COLO668 (cell line): ENCODE measurements at regions not wholly inside any gene's neighbourhood (a gene's known extent, or its start where the extent isn't known, plus 50 kb on each side); places are given as distances from the start of the nearest gene placed in this dataset.
"Not testable (repeated sequence)": the region's sequence is repeated elsewhere in the genome, so short reads cannot be mapped to it uniquely, and the experiment has no call there.

ENCODE experiments used
- DNase-seq: peaks from one replicate; lab custom pipeline; 2025; ENCODE audit not compliant: unreplicated experiment; lab: John Stamatoyannopoulos, UW

DNA sequence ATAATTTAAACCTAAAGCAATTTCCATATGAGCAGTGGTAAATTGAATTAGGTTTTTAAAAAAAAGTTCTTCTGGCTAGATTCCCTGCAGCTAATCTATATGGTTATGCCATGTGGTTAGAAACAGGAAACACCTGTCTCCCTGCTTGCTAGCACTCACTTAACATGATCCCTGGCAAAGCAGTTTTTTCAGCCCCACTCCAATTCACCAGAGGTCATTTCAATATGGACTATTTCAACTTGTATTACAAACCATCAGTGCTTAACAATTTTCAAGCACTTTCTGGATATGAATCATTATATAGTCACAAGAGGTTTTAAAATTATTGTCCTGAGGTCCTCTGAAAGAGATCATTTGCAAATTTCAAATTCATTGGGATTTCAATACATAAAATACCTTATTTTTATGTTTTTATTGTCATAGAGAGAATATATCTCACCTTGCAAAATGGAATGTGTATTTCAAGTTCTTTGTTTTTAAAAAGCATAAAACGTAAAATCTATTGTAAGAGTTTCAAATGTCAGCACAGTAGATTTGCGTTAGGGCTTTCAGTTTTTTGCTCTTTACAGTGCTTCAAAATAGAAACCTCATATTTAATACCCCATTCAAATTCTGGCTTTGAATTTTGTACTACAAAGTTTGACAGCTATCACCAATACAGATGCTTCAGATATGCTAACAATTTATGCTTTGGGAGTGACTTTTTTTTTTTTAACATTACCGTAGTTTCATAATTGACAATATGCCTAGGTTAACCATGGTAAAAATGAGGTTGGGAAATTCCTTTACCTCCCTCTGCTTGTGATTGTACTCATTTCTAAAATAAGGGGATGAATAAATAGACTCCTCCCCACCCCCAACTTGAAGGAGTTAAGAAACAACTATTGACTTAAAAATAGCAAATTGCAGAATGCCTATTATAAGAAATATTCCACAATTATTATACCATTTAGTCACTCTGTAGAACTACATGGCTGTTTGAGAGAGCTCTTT, 117.5 kb upstream of the HGF start:
- peak; percentile 29 for DNase-seq

DNA sequence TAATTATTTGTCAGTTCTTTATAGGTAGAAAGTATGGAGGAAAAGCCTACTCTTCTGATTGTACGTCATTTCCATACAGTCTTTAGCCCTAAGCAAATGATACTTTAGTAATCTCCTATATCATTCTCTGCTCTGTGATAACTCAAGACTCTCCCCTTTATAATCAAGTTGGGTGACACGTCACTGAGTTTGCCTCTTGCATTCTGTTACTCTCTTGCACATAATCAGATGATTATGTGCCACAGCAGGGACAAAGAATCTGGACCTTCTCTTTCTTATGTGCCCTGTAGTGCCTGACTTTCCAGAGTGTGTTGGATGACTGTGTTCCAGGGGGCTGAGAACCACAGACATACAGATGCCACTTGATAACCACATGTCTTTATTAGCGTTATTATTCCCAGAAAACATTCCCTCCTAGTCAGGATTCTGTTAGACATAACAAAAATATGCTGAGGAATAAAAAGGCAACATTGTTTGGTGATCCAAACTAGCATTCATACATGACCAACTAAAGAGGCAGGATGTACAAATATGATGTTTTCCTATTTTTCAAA, 116.4 kb upstream of the HGF start:
- no peak for DNase-seq

GRCh38 chr7:81884817-81885216, 115.0 kb upstream of the HGF start:
- DNase-seq, result no peak

DNA sequence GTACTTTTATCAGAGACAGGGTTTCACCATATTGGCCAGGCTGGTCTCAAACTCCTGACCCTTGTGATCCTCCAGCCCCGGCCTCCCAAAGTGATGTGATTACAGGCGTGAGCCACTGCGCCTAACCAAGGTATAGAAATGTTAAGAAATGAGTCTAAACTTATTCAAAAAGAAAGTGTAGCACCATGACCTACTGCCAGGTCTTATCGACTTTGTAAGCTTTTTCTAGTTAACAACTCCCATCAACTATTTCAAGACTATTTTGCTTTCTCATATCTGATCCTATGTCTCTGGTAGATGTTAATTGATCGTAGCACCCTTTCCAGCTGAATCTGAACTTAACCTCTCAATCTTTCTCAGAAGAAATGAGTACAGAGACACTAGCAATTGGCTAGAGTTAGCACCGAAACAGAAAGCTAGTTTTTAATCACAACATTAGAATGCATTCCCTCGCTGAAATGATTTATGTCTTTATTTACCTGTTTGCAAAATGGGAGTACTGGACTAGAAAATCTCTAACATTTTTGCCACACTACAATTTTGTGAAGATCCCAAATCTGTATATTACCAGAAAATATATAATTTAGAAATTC, 114.0 kb upstream of the HGF start:
- no peak for DNase-seq

GRCh38 chr7:81882086-81882485, 112.2 kb upstream of the HGF start:
- DNase-seq, result no peak

GRCh38 chr7:81877890-81878289, 108.0 kb upstream of the HGF start:
- no peak for DNase-seq

- DNase-seq, result no peak
Measured at GRCh38 chr7:81873559-81873958, 103.7 kb upstream of the HGF start.

DNA sequence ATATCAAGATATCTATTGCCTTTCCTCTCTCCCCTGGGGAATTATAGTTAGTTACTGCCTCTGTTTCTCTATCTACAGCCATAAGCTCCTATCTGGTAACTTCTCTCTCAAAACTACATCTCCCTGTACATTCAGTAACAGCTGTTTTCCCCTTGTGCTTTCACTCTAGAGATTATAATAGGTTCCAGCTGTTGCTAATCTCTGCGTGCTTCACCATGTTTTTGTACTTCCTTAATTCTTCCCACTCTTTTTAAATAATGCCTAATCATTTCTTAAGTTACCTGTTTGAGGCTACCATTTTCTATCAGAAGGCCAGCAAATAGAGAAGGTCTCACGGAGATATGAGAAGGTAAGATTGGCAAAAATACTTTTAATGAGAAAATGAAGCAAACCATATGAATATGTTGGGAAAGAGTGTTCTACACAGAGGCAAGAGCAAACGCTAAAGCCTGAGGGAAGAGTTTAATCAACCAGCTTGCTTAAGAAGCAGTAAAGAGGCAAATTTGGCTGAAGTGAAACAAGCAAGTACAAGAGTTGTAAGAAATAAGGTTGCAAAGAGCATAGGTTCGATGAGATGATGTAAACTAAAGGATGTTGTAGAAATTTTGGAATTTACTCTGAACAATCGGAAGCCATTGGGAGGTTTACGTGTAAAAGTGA, 101.9 kb upstream of the HGF start:
- DNase-seq, result no peak

DNA sequence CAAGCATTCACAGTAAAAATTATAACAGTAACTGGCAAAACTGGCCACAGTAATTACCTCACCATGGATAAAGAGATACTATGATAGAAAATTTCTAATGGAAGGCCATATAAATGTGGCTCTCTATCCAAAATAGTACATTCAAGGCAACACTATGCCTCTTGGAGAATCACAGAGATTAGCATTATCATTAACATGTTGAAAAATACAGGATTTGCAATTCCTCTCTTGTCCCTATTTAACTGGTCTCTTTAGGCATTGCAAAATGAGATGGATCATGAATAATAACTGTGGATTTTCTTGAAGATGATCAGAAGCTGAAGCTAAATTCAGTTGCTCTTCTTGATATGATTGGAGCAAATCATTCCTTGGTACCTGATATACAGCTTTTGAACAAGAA, 100.8 kb upstream of the HGF start:
- DNase-seq, result no peak

DNA sequence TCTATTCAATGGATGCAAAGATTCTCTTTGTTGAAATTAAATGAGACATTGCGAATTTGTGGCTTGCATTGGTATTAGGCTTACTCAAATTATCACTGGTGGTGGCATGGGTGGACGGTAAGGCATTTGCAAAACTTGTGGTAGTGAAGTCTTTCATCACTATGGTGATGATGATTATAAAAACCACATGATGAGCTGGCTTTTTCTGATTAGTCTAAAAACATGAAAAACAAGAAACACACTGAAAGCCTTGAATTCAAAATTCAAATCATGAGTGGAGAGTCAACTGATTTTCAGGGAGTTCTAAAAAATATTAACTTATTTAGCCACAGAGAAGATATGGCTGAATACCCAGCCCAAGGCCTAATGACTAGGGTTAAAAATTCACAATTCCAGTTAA, 99.8 kb upstream of the HGF start:
- DNase-seq, result no peak

- DNase-seq, result no peak
Measured at GRCh38 chr7:81865754-81866153, 95.9 kb upstream of the HGF start.

GRCh38 chr7:81859433-81859832, 89.6 kb upstream of the HGF start:
- no peak for DNase-seq

DNA sequence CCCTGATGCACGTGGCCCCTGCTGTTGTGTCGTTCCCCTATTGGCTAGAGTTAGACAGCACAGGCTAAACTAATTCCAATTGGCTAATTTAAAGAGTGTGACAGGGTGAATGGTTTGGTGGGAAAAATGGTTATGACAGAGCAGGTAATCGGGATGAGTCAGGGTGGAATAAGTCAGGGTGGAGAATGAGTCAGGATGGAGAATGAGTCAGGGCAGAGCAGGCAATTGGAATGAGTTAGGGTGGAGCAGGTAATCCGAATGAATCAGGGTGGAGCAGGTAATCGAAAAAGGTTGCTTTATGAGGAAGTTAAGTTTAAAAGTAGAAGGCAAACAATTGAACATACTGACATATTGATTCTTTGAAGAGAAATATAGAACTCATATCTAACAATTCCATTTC, 89.0 kb upstream of the HGF start:
- not testable (repeated sequence) for DNase-seq

GRCh38 chr7:81857385-81857784, 87.5 kb upstream of the HGF start:
- DNase-seq, result no peak

DNA sequence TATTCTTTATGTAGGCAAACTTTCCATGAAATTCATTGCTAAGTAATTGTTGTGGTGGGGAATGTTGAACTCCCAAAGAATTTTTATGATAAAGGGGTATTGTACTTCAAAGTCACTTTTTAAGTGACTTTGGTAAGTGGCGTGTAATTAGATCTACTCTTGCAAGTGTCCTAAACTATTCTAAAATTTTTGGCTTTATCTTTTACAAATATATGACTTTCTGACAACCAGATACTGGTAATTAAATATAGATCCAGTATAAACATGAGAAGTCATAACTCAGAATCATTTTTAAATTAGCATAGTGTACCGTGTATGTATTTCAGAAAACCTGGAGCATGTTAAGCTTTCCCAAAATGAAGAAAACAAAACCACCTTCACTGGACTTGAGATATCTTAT, 84.7 kb upstream of the HGF start:
- no peak for DNase-seq

GRCh38 chr7:81852701-81853100, 82.9 kb upstream of the HGF start:
- no peak for DNase-seq

DNA sequence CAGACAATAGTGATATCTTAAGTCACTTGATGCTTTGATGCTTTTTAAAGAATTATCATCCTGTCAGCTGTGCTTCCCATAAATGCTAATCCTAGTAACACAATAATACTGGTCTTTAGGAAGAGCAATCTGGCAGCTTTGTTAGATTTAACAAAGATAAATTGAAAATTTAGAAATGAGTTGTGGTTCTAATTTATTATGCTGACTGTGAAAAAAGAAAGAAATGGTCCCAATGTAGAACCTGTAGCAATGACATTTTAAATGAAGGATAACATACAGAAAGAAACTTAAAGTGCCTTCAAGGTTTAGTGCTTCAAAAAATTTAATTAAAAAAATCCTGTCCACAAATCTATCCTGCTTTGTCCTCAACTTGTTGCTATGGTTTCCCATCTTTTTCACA, 81.6 kb upstream of the HGF start:
- DNase-seq, result no peak

DNA sequence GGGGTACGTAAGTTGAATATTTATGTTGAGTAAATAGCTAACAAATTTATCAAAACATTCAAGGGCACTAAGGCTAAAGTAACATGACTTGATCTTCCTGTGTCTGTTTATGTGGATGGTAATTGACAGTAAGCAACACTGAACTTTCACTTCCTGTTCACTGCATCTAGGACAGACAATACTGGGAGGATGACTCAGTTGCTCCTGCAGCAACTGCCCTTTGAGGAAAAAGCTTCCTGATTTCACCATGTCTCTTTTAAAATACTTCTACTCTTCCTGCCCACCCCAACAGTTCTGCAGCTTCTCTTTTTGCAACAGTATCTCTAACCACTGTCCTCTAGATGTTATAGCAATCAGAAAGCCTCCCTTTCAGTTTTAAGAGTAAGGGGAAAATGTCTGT, 76.6 kb upstream of the HGF start:
- DNase-seq, result no peak

GRCh38 chr7:81845744-81846241, 75.9 kb upstream of the HGF start:
- no peak for DNase-seq

DNA sequence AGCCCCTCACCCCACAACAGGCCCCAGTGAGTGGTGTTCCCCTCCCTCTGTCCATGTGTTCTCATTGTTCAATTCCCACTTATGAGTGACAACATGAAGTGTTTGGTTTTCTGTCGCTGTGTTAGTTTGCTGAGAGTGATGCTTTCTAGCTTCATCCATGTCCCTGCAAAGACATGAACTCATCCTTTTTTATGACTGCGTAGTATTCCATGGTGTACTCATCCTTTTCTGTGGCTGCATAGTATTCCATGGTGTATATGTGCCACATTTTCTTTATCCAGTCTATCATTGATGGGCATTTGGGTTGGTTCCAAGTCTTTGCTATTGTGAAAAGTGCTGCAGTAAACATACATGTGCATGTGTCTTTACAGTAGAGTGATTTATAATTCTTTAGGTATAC, 73.8 kb upstream of the HGF start:
- not testable (repeated sequence) for DNase-seq

DNA sequence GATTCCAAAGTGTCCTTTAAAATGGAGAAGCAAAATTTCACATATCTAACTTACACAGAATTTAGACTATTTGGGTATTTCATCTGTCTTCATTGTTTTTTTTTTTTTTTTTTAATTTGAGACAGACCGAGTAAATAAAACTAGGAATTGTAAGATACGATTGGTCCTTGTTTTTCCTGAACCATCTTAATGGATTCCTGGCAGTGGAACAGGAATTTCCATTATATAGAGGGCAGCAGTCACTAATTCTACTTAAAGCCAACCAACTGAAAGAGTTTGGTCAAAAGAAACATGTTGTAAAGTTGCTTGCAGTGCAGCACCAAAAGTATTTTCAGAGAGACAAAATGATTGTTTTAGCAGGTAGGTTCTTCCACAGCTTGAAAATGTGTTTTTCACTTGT, 72.5 kb upstream of the HGF start:
- DNase-seq, result no peak
